ENCODE measurements at regions not wholly inside any gene's neighbourhood (a gene's known extent, or its start where the extent isn't known, plus 50 kb on each side); places are given as distances from the start of the nearest gene placed in this dataset.

- Mint-ChIP-seq H3K4me1 (ENCODE audit: unreplicated experiment) (no peaks in the 10 kb centered on the region), H3K27ac (ENCODE audit: unreplicated experiment) (no peak overlapping the region), H3K9me3 (ENCODE audit: unreplicated experiment) (no peaks in the 10 kb centered on the region), H3K4me3 (ENCODE audit: unreplicated experiment) (no peak overlapping the region), H3K36me3 (ENCODE audit: low read depth, unreplicated experiment) (no peaks in the 10 kb centered on the region), H3K27me3 (ENCODE audit: unreplicated experiment) (peaks cover 2% of the 10 kb centered on the region)
- DNase-seq (ENCODE audit: low spot score), result no peak
- TF ChIP-seq CTCF (IDR thresholded peaks at IDR 0.05; ENCODE audit: unreplicated experiment), result no peak
Observed at GRCh38 chr2:217006217-217006616, 146.4 kb upstream of the TNP1 start.

- Mint-ChIP-seq H3K4me3 (ENCODE audit: unreplicated experiment) (no peak overlapping the region), H3K9me3 (ENCODE audit: unreplicated experiment) (no peaks in the 10 kb centered on the region), H3K27me3 (ENCODE audit: unreplicated experiment) (peaks cover 2% of the 10 kb centered on the region), H3K27ac (ENCODE audit: unreplicated experiment) (no peak overlapping the region), H3K4me1 (ENCODE audit: unreplicated experiment) (no peaks in the 10 kb centered on the region), H3K36me3 (ENCODE audit: low read depth, unreplicated experiment) (no peaks in the 10 kb centered on the region)
- TF ChIP-seq CTCF (IDR thresholded peaks at IDR 0.05; ENCODE audit: unreplicated experiment), result no peak
- no peak for DNase-seq (ENCODE audit: low spot score)
Observed at GRCh38 chr2:217004656-217005055, 144.8 kb upstream of the TNP1 start.

- Mint-ChIP-seq H3K4me1 (ENCODE audit: unreplicated experiment) (no peaks in the 10 kb centered on the region), H3K9me3 (ENCODE audit: unreplicated experiment) (no peaks in the 10 kb centered on the region), H3K27ac (ENCODE audit: unreplicated experiment) (no peak overlapping the region), H3K36me3 (ENCODE audit: low read depth, unreplicated experiment) (no peaks in the 10 kb centered on the region), H3K27me3 (ENCODE audit: unreplicated experiment) (no peaks in the 10 kb centered on the region), H3K4me3 (ENCODE audit: unreplicated experiment) (no peak overlapping the region)
- DNase-seq (ENCODE audit: low spot score), result no peak
- TF ChIP-seq CTCF (IDR thresholded peaks at IDR 0.05; ENCODE audit: unreplicated experiment), result no peak
Observed at GRCh38 chr2:217001740-217002139, 141.9 kb upstream of the TNP1 start.

- Mint-ChIP-seq H3K4me3 (ENCODE audit: unreplicated experiment) (no peak overlapping the region), H3K27ac (ENCODE audit: unreplicated experiment) (no peak overlapping the region), H3K36me3 (ENCODE audit: low read depth, unreplicated experiment) (no peaks in the 10 kb centered on the region), H3K27me3 (ENCODE audit: unreplicated experiment) (no peaks in the 10 kb centered on the region), H3K9me3 (ENCODE audit: unreplicated experiment) (no peaks in the 10 kb centered on the region), H3K4me1 (ENCODE audit: unreplicated experiment) (no peaks in the 10 kb centered on the region)
- DNase-seq (ENCODE audit: low spot score), result no peak
- TF ChIP-seq CTCF (IDR thresholded peaks at IDR 0.05; ENCODE audit: unreplicated experiment), result no peak
Observed at GRCh38 chr2:217000406-217000805, 140.5 kb upstream of the TNP1 start.

- H3K36me3 Mint-ChIP-seq (ENCODE audit: low read depth, unreplicated experiment), result no peaks in the 10 kb centered on the region
- H3K27me3 Mint-ChIP-seq (ENCODE audit: unreplicated experiment), result no peaks in the 10 kb centered on the region
- no peaks in the 10 kb centered on the region for H3K9me3 Mint-ChIP-seq (ENCODE audit: unreplicated experiment)
- DNase-seq (ENCODE audit: low spot score), result no peak
- TF ChIP-seq CTCF (IDR thresholded peaks at IDR 0.05; ENCODE audit: unreplicated experiment), result no peak
- no peak overlapping the region for H3K4me3 Mint-ChIP-seq (ENCODE audit: unreplicated experiment)
- no peaks in the 10 kb centered on the region for H3K4me1 Mint-ChIP-seq (ENCODE audit: unreplicated experiment)
- no peak overlapping the region for H3K27ac Mint-ChIP-seq (ENCODE audit: unreplicated experiment)
Observed at GRCh38 chr2:216996279-216996845, 136.5 kb upstream of the TNP1 start.
